Testis (tissue), 2 donors: ENCODE measurements at regions not wholly inside any gene's neighbourhood (a gene's known extent, or its start where the extent isn't known, plus 50 kb on each side); places are given as distances from the start of the nearest gene placed in this dataset.

Source experiments
- CTCF ChIP-seq, 3 experiments: fragments of 450-650 bp in 2 of 3; fragments of 200-600 bp in 1 of 3; sonication (generic) in 1 of 3; IDR thresholded peaks; one replicate each; pipeline ENCODE4 v1.5.1; 2016 to 2019; ENCODE audit warnings: antibody characterized with exemption in 3 of 3, mild to moderate bottlenecking in 2 of 3, moderate library complexity in 1 of 3
- POLR2A ChIP-seq: fragments of 450-650 bp; IDR thresholded peaks from one replicate; pipeline ENCODE4 v1.6.1; 2017; ENCODE audit warnings: antibody characterized with exemption, mild to moderate bottlenecking, moderate library complexity

DNA sequence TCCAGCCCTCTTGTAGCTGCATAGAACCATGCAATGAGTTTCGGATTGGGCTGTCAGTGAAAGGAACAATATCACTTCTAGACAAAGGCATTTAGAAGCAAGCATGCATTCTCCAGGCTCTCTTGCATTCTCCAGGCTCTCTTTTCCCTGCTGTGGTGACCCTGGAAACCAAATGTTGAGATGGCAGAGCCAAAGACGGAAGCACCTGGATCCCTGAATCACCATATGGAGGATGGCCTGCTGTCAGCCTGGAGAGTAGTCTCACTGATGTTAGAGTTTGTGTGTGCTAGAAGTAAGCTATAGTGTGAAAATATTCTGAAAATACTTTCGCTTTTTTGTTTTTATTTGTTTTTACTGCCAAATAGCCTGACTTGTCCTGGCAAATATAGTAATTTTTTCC, 203.9 kb downstream of the C1D start:
- no peak for TF ChIP-seq CTCF (IDR thresholded peaks at IDR 0.05)
- no peak for TF ChIP-seq POLR2A
